ENCODE measurements at regions not wholly inside any gene's neighbourhood (a gene's known extent, or its start where the extent isn't known, plus 50 kb on each side); places are given as distances from the start of the nearest gene placed in this dataset.
"Not testable (repeated sequence)": the region's sequence is repeated elsewhere in the genome, so short reads cannot be mapped to it uniquely, and the experiment has no call there.

DNA sequence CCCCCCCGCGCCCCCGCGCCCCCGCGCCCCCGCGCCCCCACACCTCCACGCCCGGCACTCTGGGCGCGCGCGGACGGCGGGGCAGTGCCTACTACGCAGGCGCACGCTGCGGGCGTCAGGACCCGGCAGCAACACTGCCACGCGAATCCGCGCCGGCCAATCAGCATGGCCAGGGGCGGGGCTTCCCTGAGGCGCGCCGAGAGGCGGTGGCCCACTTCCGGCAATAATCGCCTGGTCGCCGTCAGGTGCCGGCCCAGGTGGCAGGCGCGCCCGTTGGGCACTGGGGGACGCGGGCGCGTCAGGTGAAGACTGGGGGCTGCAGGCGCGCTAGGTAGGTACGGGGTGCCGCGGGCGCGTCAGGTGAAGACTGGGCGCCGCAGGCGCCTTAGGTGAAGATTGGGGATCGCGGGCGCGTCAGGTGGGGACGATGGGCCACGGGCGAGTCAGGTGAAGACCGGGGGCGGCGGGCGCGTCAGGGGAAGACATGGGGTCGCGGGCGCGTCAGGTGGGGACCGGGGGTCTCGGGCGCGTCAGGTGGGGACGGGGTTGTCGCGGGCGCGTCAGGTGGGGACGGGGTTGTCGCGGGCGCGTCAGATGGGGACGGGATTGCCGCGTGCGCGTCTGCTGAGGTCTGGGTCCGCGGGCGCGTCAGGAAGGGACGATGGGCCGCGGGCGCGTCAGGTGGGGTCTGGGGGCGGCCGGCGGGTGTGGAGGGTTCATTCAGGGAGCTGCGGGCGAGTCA, 219.1 kb downstream of the RTP5 start:
- peak overlapping the region; percentile 84 to 89 for H3K4me3 Mint-ChIP-seq
- peak overlapping the region in 1 of 3 experiments; percentile 70; a peak in 1 of 7 replicates for H3K27ac Mint-ChIP-seq
- no peak overlapping the region for H2BK120ac ChIP-seq (ENCODE audit: low read depth, low read length, poor library complexity, severe bottlenecking)
- WGBS (ENCODE audit: extremely low coverage, insufficient read length, low lambda C conversion rate) = no CpG with 5 or more reads among the region's 103 CpGs
- no peaks in the 10 kb centered on the region; a peak in 2 of 5 replicates for H3K9me3 Mint-ChIP-seq
- H3K4me2 ChIP-seq (ENCODE audit: insufficient read depth, insufficient read length, low read length) = no peak overlapping the region
- H2AK5ac ChIP-seq (ENCODE audit: insufficient read length, low read length) = no peak overlapping the region
- H4K8ac ChIP-seq (replicated peaks; ENCODE audit: insufficient read length, low read depth, low read length) = no peak overlapping the region
- no peak overlapping the region for H3K23ac ChIP-seq (ENCODE audit: insufficient read length, low read depth, low read length)
- no peak overlapping the region for H3K27ac ChIP-seq (ENCODE audit: insufficient read length, low read depth, low read length)
- no peak overlapping the region for H4K91ac ChIP-seq (ENCODE audit: insufficient read length, low read depth, low read length)
- DNase-seq = peak; percentile 94
- no peak overlapping the region for H3K56ac ChIP-seq (ENCODE audit: insufficient read length, low read depth, low read length)
- no peak overlapping the region for H3T11ph ChIP-seq (ENCODE audit: low read length)
- no peak overlapping the region for H2AFZ ChIP-seq (ENCODE audit: low read length)
- peaks cover 43% of the 10 kb centered on the region for H3K27me3 Mint-ChIP-seq (ENCODE audit: low read depth)
- no peaks in the 10 kb centered on the region for H4K20me1 ChIP-seq (ENCODE audit: control insufficient read depth, insufficient read depth, insufficient read length)
- H3K79me2 ChIP-seq (ENCODE audit: insufficient read depth, low read length) = no peaks in the 10 kb centered on the region
- H3K4ac ChIP-seq (ENCODE audit: low read depth, low read length) = no peak overlapping the region
- TF ChIP-seq, protein P1, sequence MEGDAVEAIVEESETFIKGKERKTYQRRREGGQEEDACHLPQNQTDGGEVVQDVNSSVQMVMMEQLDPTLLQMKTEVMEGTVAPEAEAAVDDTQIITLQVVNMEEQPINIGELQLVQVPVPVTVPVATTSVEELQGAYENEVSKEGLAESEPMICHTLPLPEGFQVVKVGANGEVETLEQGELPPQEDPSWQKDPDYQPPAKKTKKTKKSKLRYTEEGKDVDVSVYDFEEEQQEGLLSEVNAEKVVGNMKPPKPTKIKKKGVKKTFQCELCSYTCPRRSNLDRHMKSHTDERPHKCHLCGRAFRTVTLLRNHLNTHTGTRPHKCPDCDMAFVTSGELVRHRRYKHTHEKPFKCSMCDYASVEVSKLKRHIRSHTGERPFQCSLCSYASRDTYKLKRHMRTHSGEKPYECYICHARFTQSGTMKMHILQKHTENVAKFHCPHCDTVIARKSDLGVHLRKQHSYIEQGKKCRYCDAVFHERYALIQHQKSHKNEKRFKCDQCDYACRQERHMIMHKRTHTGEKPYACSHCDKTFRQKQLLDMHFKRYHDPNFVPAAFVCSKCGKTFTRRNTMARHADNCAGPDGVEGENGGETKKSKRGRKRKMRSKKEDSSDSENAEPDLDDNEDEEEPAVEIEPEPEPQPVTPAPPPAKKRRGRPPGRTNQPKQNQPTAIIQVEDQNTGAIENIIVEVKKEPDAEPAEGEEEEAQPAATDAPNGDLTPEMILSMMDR (conservative IDR thresholded peaks at IDR 0.05) = no peak
- no peaks in the 10 kb centered on the region for H3K23me2 ChIP-seq (ENCODE audit: insufficient read length, low read depth, low read length, poor library complexity, severe bottlenecking)
- no peak overlapping the region for H4K5ac ChIP-seq (ENCODE audit: insufficient read length, low read depth, low read length)
- no peaks in the 10 kb centered on the region for H3K27me3 ChIP-seq (ENCODE audit: insufficient read depth, low read length)
- peaks cover 6 to 16% of the 10 kb centered on the region in 2 experiments for H3K4me1 Mint-ChIP-seq
- no peaks in the 10 kb centered on the region for H3K4me1 ChIP-seq (ENCODE audit: insufficient read depth, low read length)
- H3K79me1 ChIP-seq (ENCODE audit: insufficient read depth, low read depth, low read length, poor library complexity, severe bottlenecking) = no peaks in the 10 kb centered on the region
- no peak overlapping the region for H3K9ac ChIP-seq (ENCODE audit: extremely low read depth, insufficient read length, low read length)
- no peak overlapping the region for H2BK5ac ChIP-seq (ENCODE audit: insufficient read length, low read length)
- no peak overlapping the region for H3K14ac ChIP-seq (ENCODE audit: insufficient read depth, low read length)
- H2BK15ac ChIP-seq (ENCODE audit: low read depth, low read length) = no peak overlapping the region
- no peak overlapping the region for H2BK12ac ChIP-seq (ENCODE audit: insufficient read length, low read depth, low read length)
- no peaks in the 10 kb centered on the region for H3K9me3 ChIP-seq (ENCODE audit: control insufficient read depth, low read depth, low read length)
- no peaks in the 10 kb centered on the region for H3K36me3 Mint-ChIP-seq (ENCODE audit: insufficient read depth in 1 of 3, low read depth in 3 of 3)
- H3K18ac ChIP-seq (ENCODE audit: insufficient read length, low read depth, low read length) = no peak overlapping the region
- no peak overlapping the region for H2BK20ac ChIP-seq (ENCODE audit: low read depth, low read length, poor library complexity, severe bottlenecking)

DNA sequence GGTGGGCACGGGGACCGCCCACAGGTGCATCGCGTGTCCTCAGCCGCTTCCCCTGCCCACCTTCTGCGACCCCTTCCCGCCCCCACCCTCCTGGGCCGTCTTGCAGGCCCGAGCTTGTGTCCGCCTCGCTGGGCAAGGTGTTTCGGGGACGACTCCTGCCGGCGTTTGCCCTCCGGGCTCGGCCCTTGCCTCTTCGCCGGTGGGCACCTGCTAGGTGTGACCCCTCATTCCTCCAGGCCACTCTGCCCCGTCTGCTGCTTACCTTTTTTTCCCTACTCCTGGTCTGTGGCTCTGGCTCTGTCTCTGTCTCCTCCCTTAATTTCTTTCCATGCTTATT, 219.7 kb downstream of the RTP5 start:
- H3K9me3 ChIP-seq (ENCODE audit: control insufficient read depth, low read depth, low read length); H4K20me1 ChIP-seq (ENCODE audit: control insufficient read depth, insufficient read depth, insufficient read length); H4K5ac ChIP-seq (ENCODE audit: insufficient read length, low read depth, low read length); H3K23me2 ChIP-seq (ENCODE audit: insufficient read length, low read depth, low read length, poor library complexity, severe bottlenecking); H2BK20ac ChIP-seq (ENCODE audit: low read depth, low read length, poor library complexity, severe bottlenecking); H3K27me3 ChIP-seq (ENCODE audit: insufficient read depth, low read length); H2BK120ac ChIP-seq (ENCODE audit: low read depth, low read length, poor library complexity, severe bottlenecking); H2BK15ac ChIP-seq (ENCODE audit: low read depth, low read length); H3K27ac ChIP-seq (ENCODE audit: insufficient read length, low read depth, low read length); H3K36me3 Mint-ChIP-seq (ENCODE audit: insufficient read depth in 1 of 3, low read depth in 3 of 3); H3K79me2 ChIP-seq (ENCODE audit: insufficient read depth, low read length); H3K4me2 ChIP-seq (ENCODE audit: insufficient read depth, insufficient read length, low read length); DNase-seq; H3K4ac ChIP-seq (ENCODE audit: low read depth, low read length); H3K18ac ChIP-seq (ENCODE audit: insufficient read length, low read depth, low read length); H2BK12ac ChIP-seq (ENCODE audit: insufficient read length, low read depth, low read length); H2AFZ ChIP-seq (ENCODE audit: low read length); H3K27ac Mint-ChIP-seq; H2BK5ac ChIP-seq (ENCODE audit: insufficient read length, low read length); H3K56ac ChIP-seq (ENCODE audit: insufficient read length, low read depth, low read length); H3K9ac ChIP-seq (ENCODE audit: extremely low read depth, insufficient read length, low read length); H3K9me3 Mint-ChIP-seq; H3K79me1 ChIP-seq (ENCODE audit: insufficient read depth, low read depth, low read length, poor library complexity, severe bottlenecking); H3K23ac ChIP-seq (ENCODE audit: insufficient read length, low read depth, low read length); H3K4me1 ChIP-seq (ENCODE audit: insufficient read depth, low read length); H3K14ac ChIP-seq (ENCODE audit: insufficient read depth, low read length); H4K91ac ChIP-seq (ENCODE audit: insufficient read length, low read depth, low read length); H2AK5ac ChIP-seq (ENCODE audit: insufficient read length, low read length); H3T11ph ChIP-seq (ENCODE audit: low read length); H4K8ac ChIP-seq (replicated peaks; ENCODE audit: insufficient read length, low read depth, low read length): not testable (repeated sequence)
- Mint-ChIP-seq H3K4me3 (peak overlapping the region; percentile 84 to 89), H3K4me1 (peaks cover 6 to 19% of the 10 kb centered on the region in 2 experiments), H3K27me3 (ENCODE audit: low read depth) (peaks cover 38% of the 10 kb centered on the region)
- no CpG with 5 or more reads among the region's 20 CpGs for WGBS (ENCODE audit: extremely low coverage, insufficient read length, low lambda C conversion rate)
